ENCODE measurements at regions not wholly inside any gene's neighbourhood (a gene's known extent, or its start where the extent isn't known, plus 50 kb on each side); places are given as distances from the start of the nearest gene placed in this dataset.
"Not testable (repeated sequence)": the region's sequence is repeated elsewhere in the genome, so short reads cannot be mapped to it uniquely, and the experiment has no call there.

GRCh38 chr15:55084673-55085072 is 112.1 kb downstream of the RSL24D1 start:
- ATAC-seq = no peak
- no peak for TF ChIP-seq TSHZ2 (CRISPR knock-in tag; IDR thresholded peaks at IDR 0.05)
- TF ChIP-seq CSDC2 (CRISPR knock-in tag; IDR thresholded peaks at IDR 0.05) = no peak
- no peak for TF ChIP-seq CREB5 (CRISPR knock-in tag; IDR thresholded peaks at IDR 0.05; ENCODE audit: low read depth)
- no peak for TF ChIP-seq PATZ1 (CRISPR knock-in tag; IDR thresholded peaks at IDR 0.05; ENCODE audit: borderline replicate concordance)
- no peak for TF ChIP-seq ZC3H10 (CRISPR knock-in tag; IDR thresholded peaks at IDR 0.05)
- no peak for TF ChIP-seq ZNF70 (CRISPR knock-in tag; IDR thresholded peaks at IDR 0.05)
- no peak for TF ChIP-seq PPARA (CRISPR knock-in tag; IDR thresholded peaks at IDR 0.05; ENCODE audit: borderline replicate concordance)
- TF ChIP-seq ZNF8 (CRISPR knock-in tag; IDR thresholded peaks at IDR 0.05) = no peak
- no peak for TF ChIP-seq BACH2 (CRISPR knock-in tag; IDR thresholded peaks at IDR 0.05; ENCODE audit: borderline replicate concordance)
- no peak for TF ChIP-seq SNAI2 (CRISPR knock-in tag; IDR thresholded peaks at IDR 0.05)
- no peak for TF ChIP-seq CSRNP3 (CRISPR knock-in tag; IDR thresholded peaks at IDR 0.05)
- TF ChIP-seq ZNF565 (CRISPR knock-in tag; conservative IDR thresholded peaks at IDR 0.05; ENCODE audit: low read depth) = no peak
- no peak for TF ChIP-seq TCF4 (CRISPR knock-in tag; IDR thresholded peaks at IDR 0.05; ENCODE audit: borderline replicate concordance)
- no peak for TF ChIP-seq OSR1 (CRISPR knock-in tag; IDR thresholded peaks at IDR 0.05)
- TF ChIP-seq ISL1 (CRISPR knock-in tag; IDR thresholded peaks at IDR 0.05) = no peak
- TF ChIP-seq RARB (CRISPR knock-in tag; IDR thresholded peaks at IDR 0.05) = no peak

GRCh38 chr15:55084216-55084615 is 112.5 kb downstream of the RSL24D1 start:
- TF ChIP-seq ISL1 (CRISPR knock-in tag; IDR thresholded peaks at IDR 0.05) (no peak), CREB5 (CRISPR knock-in tag; IDR thresholded peaks at IDR 0.05; ENCODE audit: low read depth) (no peak), RARB (CRISPR knock-in tag; IDR thresholded peaks at IDR 0.05) (no peak), ZFP30 (CRISPR knock-in tag; IDR thresholded peaks at IDR 0.05) (no peak), OSR1 (CRISPR knock-in tag; IDR thresholded peaks at IDR 0.05) (no peak), SNAI2 (CRISPR knock-in tag; IDR thresholded peaks at IDR 0.05) (no peak), PPARA (CRISPR knock-in tag; IDR thresholded peaks at IDR 0.05; ENCODE audit: borderline replicate concordance) (no peak), TCF4 (CRISPR knock-in tag; IDR thresholded peaks at IDR 0.05; ENCODE audit: borderline replicate concordance) (no peak), GLIS3 (CRISPR knock-in tag; IDR thresholded peaks at IDR 0.05) (no peak), ZC3H10 (CRISPR knock-in tag; IDR thresholded peaks at IDR 0.05) (no peak), TOX (CRISPR knock-in tag; IDR thresholded peaks at IDR 0.05; ENCODE audit: borderline replicate concordance) (no peak), PATZ1 (CRISPR knock-in tag; IDR thresholded peaks at IDR 0.05; ENCODE audit: borderline replicate concordance) (no peak), CSDC2 (CRISPR knock-in tag; IDR thresholded peaks at IDR 0.05) (no peak), ZNF8 (CRISPR knock-in tag; IDR thresholded peaks at IDR 0.05) (no peak), ESRRG (CRISPR knock-in tag; IDR thresholded peaks at IDR 0.05) (no peak), BACH2 (CRISPR knock-in tag; IDR thresholded peaks at IDR 0.05; ENCODE audit: borderline replicate concordance) (no peak)
- no peak for ATAC-seq

GRCh38 chr15:55077052-55077451 is 119.7 kb downstream of the RSL24D1 start:
- not testable (repeated sequence) for ATAC-seq

Data from SK-N-SH treated with all-trans-retinoic acid at 6 μM for 48 hours (cell line).